HG03432 (cell line): ENCODE measurements at regions not wholly inside any gene's neighbourhood (a gene's known extent, or its start where the extent isn't known, plus 50 kb on each side); places are given as distances from the start of the nearest gene placed in this dataset.

Source experiments
- ATAC-seq: cut with Tn5 transposase; IDR thresholded peaks from one replicate; pipeline ENCODE4 v1.9.1; 2021; ENCODE audit warnings: mild to moderate bottlenecking, moderate library complexity; ENCODE audit not compliant: unreplicated experiment

- no peak for ATAC-seq
These were observed 247.6 kb upstream of the CNKSR2 start for GRCh38 chrX:21126661-21127060.

GRCh38 chrX:21131346-21131745 lies 242.9 kb upstream of the CNKSR2 start:
- no peak for ATAC-seq

GRCh38 chrX:21131786-21132185 lies 242.4 kb upstream of the CNKSR2 start:
- ATAC-seq = no peak

GRCh38 chrX:21132686-21133393 lies 241.4 kb upstream of the CNKSR2 start:
- no peak for ATAC-seq

- ATAC-seq = no peak
These were observed 224.0 kb upstream of the CNKSR2 start for GRCh38 chrX:21150208-21150607.

GRCh38 chrX:21151051-21151450 lies 223.2 kb upstream of the CNKSR2 start:
- no peak for ATAC-seq

- ATAC-seq = no peak
These were observed 221.2 kb upstream of the CNKSR2 start for GRCh38 chrX:21153033-21153432.

- ATAC-seq = no peak
These were observed 220.7 kb upstream of the CNKSR2 start for GRCh38 chrX:21153503-21153902.

- no peak for ATAC-seq
These were observed 218.3 kb upstream of the CNKSR2 start for GRCh38 chrX:21155916-21156315.

GRCh38 chrX:21156632-21157031 lies 217.6 kb upstream of the CNKSR2 start:
- ATAC-seq = no peak

- ATAC-seq = no peak
These were observed 215.5 kb upstream of the CNKSR2 start for GRCh38 chrX:21158678-21159077.

GRCh38 chrX:21166272-21166982 lies 207.8 kb upstream of the CNKSR2 start:
- ATAC-seq = no peak

GRCh38 chrX:21167011-21167410 lies 207.2 kb upstream of the CNKSR2 start:
- ATAC-seq = no peak

GRCh38 chrX:21167494-21167893 lies 206.7 kb upstream of the CNKSR2 start:
- no peak for ATAC-seq

GRCh38 chrX:21168401-21169160 lies 205.6 kb upstream of the CNKSR2 start:
- ATAC-seq = no peak

GRCh38 chrX:21171181-21171580 lies 203.0 kb upstream of the CNKSR2 start:
- no peak for ATAC-seq

- no peak for ATAC-seq
These were observed 199.8 kb upstream of the CNKSR2 start for GRCh38 chrX:21174439-21174838.

- no peak for ATAC-seq
These were observed 197.2 kb upstream of the CNKSR2 start for GRCh38 chrX:21176921-21177571.

- ATAC-seq = no peak
These were observed 192.9 kb upstream of the CNKSR2 start for GRCh38 chrX:21181232-21181853.

GRCh38 chrX:21193196-21193595 lies 181.0 kb upstream of the CNKSR2 start:
- no peak for ATAC-seq

- ATAC-seq = no peak
These were observed 179.7 kb upstream of the CNKSR2 start for GRCh38 chrX:21194526-21194925.
